Vagina (tissue), 2 donors: ENCODE measurements at regions not wholly inside any gene's neighbourhood (a gene's known extent, or its start where the extent isn't known, plus 50 kb on each side); places are given as distances from the start of the nearest gene placed in this dataset.
"Not testable (repeated sequence)": the region's sequence is repeated elsewhere in the genome, so short reads cannot be mapped to it uniquely, and the experiment has no call there.

ENCODE experiments used
- DNase-seq, 2 donors: peaks; one replicate each; pipeline ENCODE4 v3.0.0-alpha.2; 2017; ENCODE audit errors: extremely low spot score in 2 of 2
- H3K27ac ChIP-seq: fragments of 200-600 bp; sonication (generic); one replicate; pipeline ENCODE4 v1.5.1; 2019
- H3K27me3 ChIP-seq: fragments of 200-600 bp; sonication (generic); one replicate; pipeline ENCODE4 v1.5.1; 2019
- H3K36me3 ChIP-seq, 2 donors: fragments of 200-600 bp; sonication (generic); one replicate each; pipeline ENCODE4 v1.5.1; 2017 to 2019
- H3K4me1 ChIP-seq: fragments of 200-600 bp; sonication (generic); one replicate; pipeline ENCODE4 v1.5.1; 2019
- H3K4me3 ChIP-seq, 2 donors: fragments of 200-600 bp; sonication (generic); 1 replicate in 1 of 2; 2 replicates in 1 of 2; pipeline ENCODE4 v1.5.1; 2016 to 2019
- H3K9me3 ChIP-seq: fragments of 200-600 bp; sonication (generic); one replicate; pipeline ENCODE4 v1.5.1; 2019
- POLR2A ChIP-seq, 2 donors: fragments of 450-650 bp; IDR thresholded peaks; one replicate each; pipeline ENCODE4 v1.6.1; 2017; ENCODE audit warnings: antibody characterized with exemption in 2 of 2, mild to moderate bottlenecking in 2 of 2, moderate library complexity in 2 of 2
- POLR2AphosphoS5 ChIP-seq, 2 donors: sonication (generic); formaldehyde crosslinking; IDR thresholded peaks; one replicate each; pipeline ENCODE4 v1.9.0; 2017; ENCODE audit warnings: antibody characterized with exemption in 2 of 2, mild to moderate bottlenecking in 2 of 2, low read depth in 1 of 2; ENCODE audit not compliant: insufficient read depth in 1 of 2
- intact Hi-C: fragments of 100-400 bp; cut with DNase I; formaldehyde crosslinking; loops from one replicate; pipeline ENCODE4 v1.15.1; 2023
- TF ChIP-seq, protein P1 (sequence below), 3 experiments: fragments of 450-650 bp in 2 of 3; fragments of 200-600 bp in 1 of 3; sonication (generic) in 1 of 3; IDR thresholded peaks; one replicate each; pipeline ENCODE4 v1.5.1; 2017 to 2019; ENCODE audit warnings: antibody characterized with exemption in 3 of 3, mild to moderate bottlenecking in 2 of 3, moderate library complexity in 2 of 3

DNA sequence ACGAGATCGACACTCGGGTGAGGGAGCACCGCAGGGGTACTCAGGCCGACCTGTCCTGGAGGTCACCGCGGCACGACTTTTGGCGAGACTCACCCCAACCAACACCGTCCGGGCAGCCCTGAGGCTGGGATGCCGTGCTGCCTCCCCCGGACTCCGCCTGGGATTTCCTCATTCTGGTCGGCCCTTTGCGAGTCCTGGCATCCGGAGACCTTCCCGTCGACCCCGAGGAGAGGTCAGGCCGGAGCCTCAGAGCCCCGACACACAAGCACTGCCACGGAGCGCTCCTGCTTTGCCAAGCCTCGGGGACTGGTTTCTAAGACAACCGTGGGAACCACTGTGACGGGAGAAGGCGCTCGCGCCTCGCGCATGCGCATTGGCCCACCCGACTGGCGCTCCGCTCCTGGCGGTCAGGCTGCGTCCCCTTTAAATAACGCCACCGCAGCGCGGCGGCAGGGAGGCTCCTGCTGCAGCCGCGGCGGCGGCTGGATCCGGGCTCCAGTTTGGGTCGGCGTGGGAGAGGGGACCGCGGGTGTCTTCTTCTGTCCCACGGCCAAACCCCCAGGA lies 166.4 kb upstream of the ZNF337 start:
- Histone ChIP-seq H3K4me3 (peak overlapping the region; percentile 34 to 45), H3K4me1 (peaks cover 54% of the 10 kb centered on the region)
- H3K27ac ChIP-seq, H3K36me3 ChIP-seq, H3K27me3 ChIP-seq, H3K9me3 ChIP-seq, intact Hi-C loops: not testable (repeated sequence)
- TF ChIP-seq POLR2AphosphoS5 (IDR thresholded peaks at IDR 0.05; ENCODE audit: insufficient read depth in 1 of 2, low read depth in 1 of 2) = peak in 1 of 2 donors; percentile 15
- DNase-seq = peak in 1 of 2 donors; percentile 84

DNA sequence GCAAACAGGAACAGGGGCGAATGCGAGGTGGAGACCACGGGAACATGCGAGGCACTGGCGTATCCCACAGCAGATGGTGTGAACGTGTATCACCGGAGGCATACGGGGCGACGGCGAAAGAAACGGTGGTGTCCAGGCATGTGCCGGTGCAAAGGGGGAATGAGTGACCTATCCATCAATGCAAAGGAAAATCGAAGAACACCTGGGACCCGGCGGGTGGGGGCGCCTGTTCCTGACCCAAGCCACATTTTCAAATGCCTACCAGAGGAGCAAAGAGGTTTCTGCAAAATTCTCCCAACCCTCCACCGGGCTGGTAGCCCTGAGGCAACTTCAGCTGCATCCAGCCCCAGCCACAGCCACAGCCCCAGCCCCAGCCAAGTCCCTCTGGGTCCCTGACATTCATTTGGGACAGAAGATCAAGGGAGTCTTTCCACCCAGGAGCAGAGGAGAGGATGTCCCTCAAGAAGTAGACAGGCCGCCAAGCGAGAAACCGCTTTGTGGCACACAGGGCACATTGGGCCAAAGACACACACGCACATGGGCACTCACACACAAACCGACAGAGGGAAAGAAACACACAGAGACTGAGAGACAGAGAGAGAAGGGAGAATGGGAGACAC lies 164.0 kb upstream of the ZNF337 start:
- no peaks in the 10 kb centered on the region for H3K27me3 ChIP-seq
- DNase-seq = no peak
- TF ChIP-seq, protein P1, sequence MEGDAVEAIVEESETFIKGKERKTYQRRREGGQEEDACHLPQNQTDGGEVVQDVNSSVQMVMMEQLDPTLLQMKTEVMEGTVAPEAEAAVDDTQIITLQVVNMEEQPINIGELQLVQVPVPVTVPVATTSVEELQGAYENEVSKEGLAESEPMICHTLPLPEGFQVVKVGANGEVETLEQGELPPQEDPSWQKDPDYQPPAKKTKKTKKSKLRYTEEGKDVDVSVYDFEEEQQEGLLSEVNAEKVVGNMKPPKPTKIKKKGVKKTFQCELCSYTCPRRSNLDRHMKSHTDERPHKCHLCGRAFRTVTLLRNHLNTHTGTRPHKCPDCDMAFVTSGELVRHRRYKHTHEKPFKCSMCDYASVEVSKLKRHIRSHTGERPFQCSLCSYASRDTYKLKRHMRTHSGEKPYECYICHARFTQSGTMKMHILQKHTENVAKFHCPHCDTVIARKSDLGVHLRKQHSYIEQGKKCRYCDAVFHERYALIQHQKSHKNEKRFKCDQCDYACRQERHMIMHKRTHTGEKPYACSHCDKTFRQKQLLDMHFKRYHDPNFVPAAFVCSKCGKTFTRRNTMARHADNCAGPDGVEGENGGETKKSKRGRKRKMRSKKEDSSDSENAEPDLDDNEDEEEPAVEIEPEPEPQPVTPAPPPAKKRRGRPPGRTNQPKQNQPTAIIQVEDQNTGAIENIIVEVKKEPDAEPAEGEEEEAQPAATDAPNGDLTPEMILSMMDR (IDR thresholded peaks at IDR 0.05) = no peak
- no peak for TF ChIP-seq POLR2A (IDR thresholded peaks at IDR 0.05)
- no peak for TF ChIP-seq POLR2AphosphoS5 (IDR thresholded peaks at IDR 0.05; ENCODE audit: insufficient read depth in 1 of 2, low read depth in 1 of 2)
- no peak overlapping the region for H3K27ac ChIP-seq
- peaks cover 50% of the 10 kb centered on the region for H3K4me1 ChIP-seq
- no peaks in the 10 kb centered on the region for H3K9me3 ChIP-seq
- H3K4me3 ChIP-seq = no peak overlapping the region
- H3K36me3 ChIP-seq = no peaks in the 10 kb centered on the region
- intact Hi-C loops = no loop called here

DNA sequence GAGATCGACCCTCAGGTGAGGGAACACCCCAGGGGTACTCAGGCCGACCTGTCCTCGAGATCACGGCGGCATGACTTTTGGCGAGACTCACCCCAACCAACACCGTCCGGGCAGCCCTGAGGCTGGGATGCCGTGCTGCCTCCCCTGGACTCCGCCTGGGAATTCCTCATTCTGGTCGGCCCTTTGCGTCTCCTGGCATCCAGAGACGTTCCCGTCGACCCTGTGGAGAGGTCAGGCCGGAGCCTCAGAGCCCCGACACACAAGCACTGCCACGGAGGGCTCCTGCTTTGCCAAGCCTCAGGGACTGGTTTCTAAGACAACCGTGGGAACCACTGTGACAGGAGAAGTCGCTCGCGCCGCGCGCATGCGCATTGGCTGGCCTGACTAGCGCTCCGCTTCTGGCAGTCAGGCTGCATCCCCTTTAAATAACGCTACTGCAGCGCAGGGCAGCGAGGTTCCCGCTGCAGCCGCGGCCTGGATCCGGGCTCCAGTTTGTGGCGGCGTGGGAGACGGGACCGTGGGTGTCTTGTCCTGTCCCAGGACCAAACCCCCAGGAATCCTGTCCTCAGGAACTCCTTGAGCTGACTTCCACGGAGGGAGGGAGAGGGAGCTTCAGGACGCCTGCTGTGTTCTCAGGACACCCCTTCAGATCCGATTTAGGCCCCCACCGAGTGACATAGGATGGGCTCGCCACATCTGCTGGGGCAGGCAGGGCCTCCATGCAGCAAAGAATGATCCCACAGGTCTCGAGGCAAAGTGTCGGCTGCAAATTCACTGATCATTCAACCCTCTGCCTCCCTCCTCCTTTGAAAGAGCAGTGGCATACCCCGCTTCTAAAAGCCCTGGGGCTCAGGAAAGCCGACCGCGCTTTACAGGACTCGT lies 163.2 kb upstream of the ZNF337 start:
- no peak for DNase-seq
- H3K4me1 ChIP-seq = peaks cover 45% of the 10 kb centered on the region
- no peak overlapping the region for H3K27ac ChIP-seq
- H3K36me3 ChIP-seq = no peaks in the 10 kb centered on the region
- H3K27me3 ChIP-seq = no peaks in the 10 kb centered on the region
- intact Hi-C loops = no loop called here
- TF ChIP-seq, protein P1 (IDR thresholded peaks at IDR 0.05) = no peak
- TF ChIP-seq POLR2AphosphoS5 (IDR thresholded peaks at IDR 0.05; ENCODE audit: insufficient read depth in 1 of 2, low read depth in 1 of 2) (no peak), POLR2A (IDR thresholded peaks at IDR 0.05) (no peak)
- H3K4me3 ChIP-seq = peak overlapping the region in 1 of 2 donors; percentile 26
- H3K9me3 ChIP-seq = no peaks in the 10 kb centered on the region

DNA sequence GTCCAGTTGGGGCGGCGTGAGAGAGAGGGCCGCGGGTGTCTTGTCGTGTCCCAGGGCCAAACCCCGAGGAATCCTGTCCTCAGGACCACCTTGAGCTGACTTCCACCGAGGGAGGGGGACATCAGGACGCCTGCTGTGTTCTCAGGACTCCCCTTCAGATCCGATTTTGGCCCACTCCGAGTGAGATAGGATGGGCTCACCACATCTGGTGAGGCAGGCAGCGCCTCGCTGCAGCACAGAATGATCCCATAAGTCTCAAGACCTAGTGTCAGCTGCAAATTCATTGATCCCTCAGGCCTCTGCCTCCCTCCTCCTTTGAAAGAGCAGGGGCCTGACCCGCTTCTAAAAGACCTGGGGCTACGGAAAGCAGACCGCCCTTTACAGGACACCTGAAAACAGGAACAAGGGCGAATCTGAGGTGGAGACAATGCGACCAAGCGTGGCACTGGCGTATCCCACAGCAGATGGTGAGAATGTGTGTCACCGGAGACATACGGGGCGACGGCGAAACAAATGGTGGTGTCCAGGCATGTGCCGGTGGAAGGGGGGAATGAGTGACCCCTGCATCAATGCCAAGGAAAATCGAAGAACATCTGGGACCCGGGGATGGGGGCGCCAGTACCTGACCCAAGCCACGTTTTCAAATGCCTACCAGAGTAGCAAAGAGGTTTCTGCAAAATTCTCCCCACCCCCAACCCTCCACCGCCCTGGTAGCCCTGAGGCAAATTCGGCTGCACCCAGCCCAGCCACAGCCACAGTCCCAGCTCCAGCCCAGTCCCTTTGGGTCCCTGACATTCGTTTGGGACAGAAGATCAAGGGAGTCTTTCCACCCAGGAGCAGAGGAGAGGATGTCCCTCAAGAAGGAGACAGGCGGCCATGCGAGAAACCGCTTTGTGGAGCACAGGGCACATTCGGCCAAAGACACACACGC lies 162.1 kb upstream of the ZNF337 start:
- TF ChIP-seq POLR2AphosphoS5 (IDR thresholded peaks at IDR 0.05; ENCODE audit: insufficient read depth in 1 of 2, low read depth in 1 of 2) (no peak), POLR2A (IDR thresholded peaks at IDR 0.05) (no peak)
- TF ChIP-seq, protein P1 (IDR thresholded peaks at IDR 0.05) = no peak
- intact Hi-C loops = no loop called here
- H3K27ac ChIP-seq = no peak overlapping the region
- peaks cover 45% of the 10 kb centered on the region for H3K4me1 ChIP-seq
- no peaks in the 10 kb centered on the region for H3K36me3 ChIP-seq
- peak overlapping the region in 1 of 2 donors; percentile 15 for H3K4me3 ChIP-seq
- no peaks in the 10 kb centered on the region for H3K27me3 ChIP-seq
- no peak for DNase-seq
- no peaks in the 10 kb centered on the region for H3K9me3 ChIP-seq

DNA sequence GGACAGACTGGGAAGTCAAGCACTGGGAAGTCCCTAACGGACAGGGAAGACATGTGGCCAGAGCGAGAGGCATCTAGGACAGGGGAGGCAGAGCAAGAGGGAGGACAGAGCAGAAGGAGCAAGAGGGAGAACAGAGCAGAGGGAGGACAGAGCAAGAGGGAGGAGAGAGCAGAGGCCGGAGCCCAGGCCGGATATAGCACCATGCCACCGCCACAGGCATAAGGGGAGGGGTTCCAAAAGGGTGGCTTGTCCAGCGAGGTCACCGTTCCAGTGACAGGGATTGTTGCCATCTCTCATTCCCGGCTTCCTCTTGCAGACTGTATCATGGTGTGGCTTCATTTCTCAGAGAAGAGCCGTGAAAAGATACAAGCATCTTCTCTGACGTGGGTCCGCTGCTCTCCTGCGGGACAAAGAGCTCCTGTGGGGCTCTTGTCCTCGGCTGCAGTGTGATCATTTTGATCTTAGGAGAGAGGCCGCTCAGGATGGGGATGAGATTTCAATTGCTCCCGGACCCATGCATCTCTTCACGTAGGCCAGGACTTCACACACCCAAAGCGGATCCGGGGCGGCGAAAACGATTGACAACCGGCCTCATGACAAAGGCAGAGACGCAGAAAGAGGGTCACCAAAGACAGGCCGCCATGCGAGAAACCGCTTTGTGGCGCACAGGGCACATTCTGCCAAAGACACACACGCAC lies 160.6 kb upstream of the ZNF337 start:
- H3K36me3 ChIP-seq, H3K4me3 ChIP-seq, H3K27ac ChIP-seq, H3K9me3 ChIP-seq, intact Hi-C loops, H3K27me3 ChIP-seq, DNase-seq: not testable (repeated sequence)
- peaks cover 30% of the 10 kb centered on the region for H3K4me1 ChIP-seq
